Fibroblast of the aortic adventitia (primary cell): ENCODE measurements at regions not wholly inside any gene's neighbourhood (a gene's known extent, or its start where the extent isn't known, plus 50 kb on each side); places are given as distances from the start of the nearest gene placed in this dataset.
"Not testable (repeated sequence)": the region's sequence is repeated elsewhere in the genome, so short reads cannot be mapped to it uniquely, and the experiment has no call there.

Experiments
- DNase-seq: peaks from one replicate; pipeline ENCODE4 v3.0.0-alpha.2; 2010; ENCODE audit warnings: low read depth
- H3K4me3 ChIP-seq: 2 replicates; pipeline ENCODE4 v1.5.1; 2011; ENCODE audit warnings: low read depth, mild to moderate bottlenecking, control low read depth, low read length, moderate library complexity
- TF ChIP-seq, protein P1 (sequence below): IDR thresholded peaks from 2 replicates; pipeline ENCODE4 v1.5.1; 2011; ENCODE audit warnings: mild to moderate bottlenecking, low read length, control low read depth, inconsistent platforms; ENCODE audit not compliant: insufficient read depth

DNA sequence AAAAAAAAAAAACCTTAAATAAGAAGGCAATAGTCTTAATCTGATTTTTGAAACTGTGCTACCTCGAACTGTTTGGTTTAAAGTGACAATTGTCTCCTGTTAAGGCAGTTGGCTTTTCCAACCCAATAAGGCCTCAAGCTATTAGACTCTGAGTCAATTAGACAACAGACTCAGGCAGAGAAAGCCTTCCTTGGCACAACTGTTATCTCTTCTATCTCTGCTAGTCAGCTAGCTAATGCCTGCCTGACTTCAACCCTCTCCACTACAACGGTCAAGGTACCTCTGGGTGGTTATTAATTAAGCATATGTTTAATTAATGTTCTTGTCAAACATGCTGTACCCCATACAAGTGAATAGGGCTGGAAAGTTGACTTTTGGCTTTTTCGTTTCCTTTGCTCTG, 110.2 kb upstream of the NLGN1 start:
- no peak overlapping the region for H3K4me3 ChIP-seq
- no peak for DNase-seq
- TF ChIP-seq, protein P1, sequence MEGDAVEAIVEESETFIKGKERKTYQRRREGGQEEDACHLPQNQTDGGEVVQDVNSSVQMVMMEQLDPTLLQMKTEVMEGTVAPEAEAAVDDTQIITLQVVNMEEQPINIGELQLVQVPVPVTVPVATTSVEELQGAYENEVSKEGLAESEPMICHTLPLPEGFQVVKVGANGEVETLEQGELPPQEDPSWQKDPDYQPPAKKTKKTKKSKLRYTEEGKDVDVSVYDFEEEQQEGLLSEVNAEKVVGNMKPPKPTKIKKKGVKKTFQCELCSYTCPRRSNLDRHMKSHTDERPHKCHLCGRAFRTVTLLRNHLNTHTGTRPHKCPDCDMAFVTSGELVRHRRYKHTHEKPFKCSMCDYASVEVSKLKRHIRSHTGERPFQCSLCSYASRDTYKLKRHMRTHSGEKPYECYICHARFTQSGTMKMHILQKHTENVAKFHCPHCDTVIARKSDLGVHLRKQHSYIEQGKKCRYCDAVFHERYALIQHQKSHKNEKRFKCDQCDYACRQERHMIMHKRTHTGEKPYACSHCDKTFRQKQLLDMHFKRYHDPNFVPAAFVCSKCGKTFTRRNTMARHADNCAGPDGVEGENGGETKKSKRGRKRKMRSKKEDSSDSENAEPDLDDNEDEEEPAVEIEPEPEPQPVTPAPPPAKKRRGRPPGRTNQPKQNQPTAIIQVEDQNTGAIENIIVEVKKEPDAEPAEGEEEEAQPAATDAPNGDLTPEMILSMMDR: no peak

DNA sequence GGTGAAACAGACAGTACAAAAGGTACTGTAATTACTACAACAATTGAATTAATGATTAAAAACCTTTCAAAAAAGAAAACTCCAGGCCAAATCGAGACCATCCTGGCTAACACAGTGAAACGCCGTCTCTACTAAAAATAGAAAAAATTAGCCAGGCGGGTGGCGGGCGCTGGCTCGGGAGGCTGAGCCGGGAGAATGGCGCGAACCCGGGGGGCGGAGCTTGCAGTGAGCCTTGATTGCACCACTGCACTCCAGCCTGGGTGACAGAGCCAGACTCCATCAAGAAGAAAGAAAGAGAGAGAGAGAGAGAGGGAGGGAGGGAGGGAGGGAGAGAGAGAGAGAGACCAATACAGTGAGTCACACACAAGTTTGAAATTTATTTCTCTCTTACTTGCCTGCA, 111.0 kb upstream of the NLGN1 start:
- DNase-seq, H3K4me3 ChIP-seq: not testable (repeated sequence)

DNA sequence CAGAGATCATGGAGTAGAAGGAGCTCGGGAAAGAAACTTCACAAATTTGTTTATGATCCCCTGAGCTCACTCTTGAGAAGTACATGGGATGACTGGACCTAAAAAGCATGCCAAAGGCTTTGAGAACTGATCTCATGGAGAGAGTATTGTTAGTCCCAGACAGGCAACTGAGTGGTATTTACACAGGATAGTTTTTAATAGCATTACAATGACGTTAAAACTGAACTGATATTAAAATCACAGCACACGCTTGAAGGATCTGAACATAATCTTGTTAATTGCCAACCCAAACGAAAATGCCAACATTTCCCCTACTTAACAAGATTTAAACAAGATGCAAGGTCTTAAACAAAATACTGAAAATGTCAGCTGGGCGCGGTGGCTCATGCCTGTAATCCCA, 113.2 kb upstream of the NLGN1 start:
- H3K4me3 ChIP-seq: no peak overlapping the region
- DNase-seq: no peak
- TF ChIP-seq, protein P1: no peak

DNA sequence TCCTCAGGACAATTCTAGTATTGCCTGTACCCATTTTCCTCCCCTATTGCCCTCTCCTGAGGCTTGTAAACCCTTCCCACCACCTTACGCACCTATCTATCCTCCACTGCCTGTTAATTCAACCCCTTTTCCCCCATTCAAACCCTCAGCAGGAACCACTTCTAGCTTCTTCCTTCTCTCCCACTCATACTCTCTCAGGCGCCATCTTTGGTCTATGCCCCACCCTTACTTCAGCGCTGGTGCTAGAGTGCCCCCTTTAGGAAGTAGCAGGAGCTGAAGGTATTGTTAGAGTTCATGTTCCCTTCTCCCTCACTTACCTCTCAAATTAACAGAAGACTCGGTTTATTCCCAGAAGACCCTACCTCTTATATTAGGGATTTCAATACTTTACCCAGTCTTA, 121.8 kb upstream of the NLGN1 start:
- no peak for DNase-seq
- TF ChIP-seq, protein P1: no peak
- H3K4me3 ChIP-seq: no peak overlapping the region

DNA sequence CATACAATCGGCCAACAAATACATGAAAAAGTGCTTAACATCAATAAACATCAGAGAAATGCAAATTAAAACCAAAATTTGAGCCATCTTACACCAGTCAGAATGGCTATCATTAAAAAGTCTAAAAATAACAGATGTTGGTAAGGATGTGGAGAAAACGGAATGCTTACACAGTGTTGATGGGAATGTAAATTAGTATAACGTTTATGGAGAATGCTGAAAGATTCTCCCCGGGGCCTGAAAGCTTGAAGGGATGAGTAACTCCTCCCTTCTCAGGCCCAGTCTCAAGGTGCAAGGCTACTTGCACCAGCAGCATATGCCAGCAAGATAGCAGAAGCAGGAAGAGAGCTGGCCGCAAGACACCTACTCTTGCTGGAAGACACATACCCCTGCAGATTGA, 123.7 kb upstream of the NLGN1 start:
- TF ChIP-seq, protein P1: no peak
- no peak for DNase-seq
- H3K4me3 ChIP-seq: no peak overlapping the region

DNA sequence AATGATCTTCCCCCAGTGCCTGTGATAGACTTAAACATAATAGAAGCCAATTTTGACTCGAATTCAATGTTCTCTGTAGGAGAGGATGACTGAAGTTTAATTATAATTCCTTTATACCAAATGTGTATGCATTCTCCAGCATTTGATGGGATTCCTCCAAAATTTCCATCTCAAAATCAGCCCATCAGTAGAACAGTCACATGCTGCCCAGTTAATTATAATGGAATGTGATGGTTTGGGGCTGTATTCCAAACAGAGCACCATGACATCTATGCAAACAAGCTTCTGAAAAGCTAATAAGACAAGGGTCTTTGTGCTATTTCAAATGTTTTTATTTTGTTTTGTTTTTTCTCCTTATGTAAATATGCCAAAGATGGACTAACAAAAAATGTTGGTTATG, 127.7 kb upstream of the SPATA16 start:
- no peak overlapping the region for H3K4me3 ChIP-seq
- TF ChIP-seq, protein P1: no peak
- DNase-seq: no peak

DNA sequence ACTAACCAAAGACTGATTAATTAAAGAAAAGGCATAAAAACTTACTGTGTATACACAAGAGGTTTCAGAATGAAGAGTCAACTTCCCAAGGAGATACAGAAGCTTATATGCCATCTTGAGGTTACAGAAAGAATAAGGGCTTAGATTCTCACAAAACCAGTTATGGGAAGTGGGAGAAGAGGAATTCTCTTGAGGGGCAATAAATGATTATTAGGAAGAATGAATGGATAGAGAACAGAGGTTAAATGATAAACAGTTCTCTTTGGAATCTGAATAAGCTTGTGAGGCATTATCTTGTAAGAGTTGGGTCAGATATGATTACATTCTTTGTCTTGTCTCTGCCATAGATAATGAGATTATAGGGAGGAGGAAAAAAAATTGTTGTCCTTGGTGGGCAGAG, 126.7 kb upstream of the SPATA16 start:
- TF ChIP-seq, protein P1: no peak
- H3K4me3 ChIP-seq: no peak overlapping the region
- no peak for DNase-seq
